Stimulated activated CD8-positive, alpha-beta memory T cell treated with anti-CD3 and anti-CD28 coated beads, Interleukin-4, amount 100 ng/mL, for 4 hours (primary cell): ENCODE measurements at regions not wholly inside any gene's neighbourhood (a gene's known extent, or its start where the extent isn't known, plus 50 kb on each side); places are given as distances from the start of the nearest gene placed in this dataset.
"Not testable (repeated sequence)": the region's sequence is repeated elsewhere in the genome, so short reads cannot be mapped to it uniquely, and the experiment has no call there.

Experiments
- DNase-seq, 2 donors: peaks; one replicate each; pipeline ENCODE4 v3.0.0-alpha.2; 2020; ENCODE audit warnings: low read depth in 2 of 2, low spot score in 1 of 2

DNA sequence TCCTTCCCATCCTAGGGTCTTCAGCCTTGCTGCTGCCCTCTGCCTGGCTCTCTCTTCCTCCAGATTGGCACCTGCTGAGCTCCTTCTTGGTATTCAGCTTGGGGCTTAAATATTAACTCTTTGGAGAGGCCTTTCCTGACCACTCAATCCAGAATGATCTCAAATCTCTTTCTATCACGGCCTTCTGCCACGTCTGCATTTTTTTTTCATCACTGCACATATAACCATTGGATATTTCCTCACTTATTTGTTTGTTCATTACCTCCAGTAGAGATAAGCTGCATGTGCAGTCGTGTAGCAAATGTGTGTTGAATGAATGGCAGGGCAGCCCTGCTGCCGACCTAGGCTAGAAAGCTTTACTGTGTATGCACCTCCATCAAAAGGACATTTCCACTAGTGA is 51.6 kb upstream of the MPP7 start:
- DNase-seq = no peak

DNA sequence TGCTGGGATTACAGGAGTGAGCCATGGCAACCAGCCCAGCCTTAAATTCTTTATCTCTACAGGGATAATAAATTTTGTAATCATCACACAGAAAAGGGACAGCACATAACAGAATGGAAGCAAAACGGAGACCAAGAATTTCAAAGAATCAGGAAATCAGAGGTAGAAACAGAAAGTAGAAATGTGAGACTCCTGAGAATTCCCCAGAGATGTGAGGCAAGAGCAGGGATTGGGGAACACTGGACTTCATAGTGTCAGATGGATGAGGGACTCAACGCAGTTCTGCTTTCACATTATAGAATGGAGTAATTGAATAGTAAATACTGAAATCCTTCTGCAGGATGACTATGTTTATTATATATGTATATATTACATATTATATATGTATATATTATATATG is 52.5 kb upstream of the MPP7 start:
- DNase-seq = no peak

- DNase-seq = no peak
These were observed 56.5 kb upstream of the MPP7 start for GRCh38 chr10:28359334-28359733.

GRCh38 chr10:28360175-28360574 is 57.3 kb upstream of the MPP7 start:
- no peak for DNase-seq

DNA sequence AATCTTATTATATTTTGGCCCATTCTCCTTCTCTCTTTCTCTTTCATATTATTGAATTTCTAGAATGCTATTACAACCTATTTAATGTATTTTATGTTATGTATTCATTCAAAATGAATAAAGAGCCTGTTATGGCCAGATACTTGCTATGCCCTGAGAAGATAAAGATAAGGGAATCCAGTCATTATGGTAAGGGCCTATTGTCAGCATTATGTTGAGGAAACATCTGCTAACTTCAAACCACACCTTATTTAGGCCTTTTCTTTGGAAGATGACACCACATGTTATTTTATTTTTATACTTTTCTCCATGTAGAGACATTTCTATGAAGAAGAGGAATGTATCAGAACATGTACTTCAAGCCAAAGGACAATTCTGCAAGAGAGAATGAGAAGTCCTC is 60.5 kb upstream of the MPP7 start:
- DNase-seq = no peak

DNA sequence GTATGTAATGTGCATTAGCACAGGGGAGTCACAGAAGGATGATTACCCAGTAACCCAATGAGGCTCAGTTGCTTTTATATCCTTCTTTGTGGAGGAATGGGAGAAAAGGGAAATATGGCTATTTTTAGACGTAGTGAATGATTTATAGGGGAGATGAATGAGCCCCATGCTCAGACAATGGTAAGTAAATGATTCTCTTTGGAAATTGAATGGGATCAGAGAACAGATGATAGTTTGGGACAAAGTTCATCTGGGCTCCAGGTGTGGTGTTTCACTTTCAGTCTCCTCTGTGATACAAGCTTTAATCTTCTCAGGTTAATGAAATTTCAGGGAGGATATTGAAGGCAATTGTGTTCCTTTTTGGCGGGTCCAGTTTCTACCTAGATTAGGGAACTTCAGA is 63.0 kb upstream of the MPP7 start:
- DNase-seq = no peak

DNA sequence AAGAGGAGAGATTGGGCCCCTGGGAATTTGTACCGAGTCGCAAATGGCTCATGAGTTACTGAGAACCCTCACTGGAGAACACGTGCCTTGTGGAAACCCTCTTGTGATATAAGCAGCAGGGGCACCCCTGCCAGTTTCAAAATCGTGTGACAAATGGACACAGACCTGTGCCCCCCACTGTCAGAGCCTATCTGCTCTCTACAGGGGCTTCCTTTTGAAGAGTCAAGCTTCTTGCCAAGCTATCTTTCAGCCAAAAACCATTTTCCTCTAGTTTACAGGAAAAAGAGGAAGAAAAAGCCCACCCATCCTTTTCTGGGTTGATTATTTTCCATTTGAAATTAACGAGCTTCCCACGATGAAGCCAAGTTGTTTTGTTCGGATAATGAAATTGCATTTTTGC is 64.1 kb upstream of the MPP7 start:
- no peak for DNase-seq

- no peak for DNase-seq
These were observed 64.5 kb upstream of the MPP7 start for GRCh38 chr10:28367413-28367812.

DNA sequence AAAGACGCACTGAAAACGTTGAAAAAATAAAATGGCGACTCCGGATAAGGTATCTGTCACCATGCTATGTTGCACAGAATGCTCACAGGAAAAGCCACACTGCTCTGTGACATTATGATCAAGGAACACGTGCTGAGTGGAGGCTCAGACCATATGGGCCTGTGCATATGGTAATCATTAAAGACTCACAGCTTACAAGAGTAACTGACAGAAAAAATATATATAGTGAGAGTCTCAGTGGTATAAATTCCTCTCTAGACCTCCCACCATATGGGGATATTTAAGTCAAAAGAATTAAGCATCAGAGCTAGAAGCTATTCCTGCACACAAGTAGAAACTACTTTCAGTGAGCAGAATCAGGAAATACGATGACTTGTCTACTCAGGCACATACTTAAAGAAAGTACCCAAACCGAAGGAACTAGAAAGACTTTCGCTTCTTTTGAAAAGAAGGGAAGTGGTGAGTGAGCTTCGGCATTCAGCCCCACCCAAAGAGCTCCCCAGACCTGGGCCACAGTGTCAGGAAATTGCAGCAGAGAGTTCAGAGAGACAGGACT is 65.1 kb upstream of the MPP7 start:
- peak in 1 of 2 donors; percentile 22 for DNase-seq

GRCh38 chr10:28370107-28370835 is 67.4 kb upstream of the MPP7 start:
- DNase-seq = no peak

DNA sequence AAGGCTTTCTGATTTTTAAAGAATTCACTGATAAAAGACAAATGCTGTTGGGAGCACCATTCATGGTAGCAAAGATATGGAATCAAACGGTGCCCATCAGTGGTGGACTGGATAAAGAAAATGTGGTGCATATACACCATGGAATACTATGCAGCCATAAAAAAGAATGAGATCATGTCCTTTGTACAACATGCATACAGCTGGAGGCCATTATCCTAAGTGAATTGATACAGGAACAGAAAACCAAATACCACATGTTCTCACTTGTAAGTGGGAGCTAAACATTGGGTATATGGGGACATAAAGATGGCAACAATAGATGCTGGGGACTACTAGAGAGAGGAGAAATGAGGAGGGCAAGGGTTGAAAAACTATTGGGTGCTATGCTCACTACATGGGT is 68.8 kb upstream of the MPP7 start:
- DNase-seq = not testable (repeated sequence)

DNA sequence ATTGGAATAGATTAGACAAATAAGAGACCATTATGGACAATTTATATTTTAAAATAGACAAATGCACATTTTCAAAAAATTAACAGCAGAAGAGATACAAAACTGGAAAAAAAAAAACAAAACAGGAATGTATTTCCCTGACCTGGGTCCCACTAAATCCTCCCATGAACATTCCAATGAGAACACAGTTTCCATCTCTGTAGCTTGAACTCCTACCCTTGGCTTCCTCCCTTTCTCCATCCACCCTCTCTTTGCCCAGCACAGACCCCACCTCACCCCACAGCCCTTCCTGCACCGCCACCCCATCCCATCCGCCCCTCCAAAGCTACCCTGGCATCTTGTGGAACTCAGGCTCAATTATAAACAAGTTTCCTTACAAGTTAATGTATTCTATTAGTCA is 71.2 kb upstream of the MPP7 start:
- DNase-seq = no peak

GRCh38 chr10:28375399-28376354 is 72.8 kb upstream of the MPP7 start:
- DNase-seq = no peak

- no peak for DNase-seq
These were observed 76.2 kb upstream of the MPP7 start for GRCh38 chr10:28378986-28379585.

DNA sequence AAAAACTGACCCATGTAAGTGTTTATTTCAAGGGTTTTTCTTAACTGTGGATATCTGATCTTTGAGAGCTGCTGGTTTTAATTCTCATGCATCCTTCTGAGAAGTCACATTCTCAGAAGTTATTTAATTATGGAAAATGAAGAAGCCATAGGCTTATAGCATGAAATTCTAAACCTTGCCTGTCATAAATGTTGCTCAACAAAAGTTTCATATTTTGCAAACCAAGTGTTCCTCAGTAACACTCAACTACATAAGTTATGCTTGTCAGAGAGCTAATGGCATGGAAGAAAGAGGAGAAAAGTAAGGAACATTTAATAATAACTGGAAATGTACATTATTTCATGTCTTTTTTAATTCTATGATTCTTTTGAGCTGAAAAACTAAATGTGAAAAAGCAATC is 78.6 kb upstream of the MPP7 start:
- DNase-seq = no peak

GRCh38 chr10:28381903-28382347 is 79.1 kb upstream of the MPP7 start:
- peak; percentile 63 to 83 for DNase-seq

GRCh38 chr10:28382525-28383269 is 79.8 kb upstream of the MPP7 start:
- no peak for DNase-seq

DNA sequence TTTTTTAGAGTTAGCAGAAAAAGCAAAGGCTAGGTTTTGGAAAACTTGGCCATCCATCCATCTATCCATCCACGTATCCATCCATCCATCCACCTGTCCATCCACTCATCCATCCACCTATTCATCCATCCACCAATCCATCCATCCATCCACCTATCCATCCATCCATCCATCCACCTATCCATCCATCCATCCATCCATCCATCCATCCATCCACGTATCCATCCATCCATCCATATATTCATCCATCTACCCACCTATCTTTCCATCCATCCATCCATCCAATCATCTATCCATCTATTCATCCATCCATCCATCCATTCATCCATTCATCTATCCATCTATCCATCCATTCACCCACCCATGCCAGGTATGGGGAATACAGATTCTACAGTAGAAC is 81.7 kb upstream of the MPP7 start:
- no peak for DNase-seq

DNA sequence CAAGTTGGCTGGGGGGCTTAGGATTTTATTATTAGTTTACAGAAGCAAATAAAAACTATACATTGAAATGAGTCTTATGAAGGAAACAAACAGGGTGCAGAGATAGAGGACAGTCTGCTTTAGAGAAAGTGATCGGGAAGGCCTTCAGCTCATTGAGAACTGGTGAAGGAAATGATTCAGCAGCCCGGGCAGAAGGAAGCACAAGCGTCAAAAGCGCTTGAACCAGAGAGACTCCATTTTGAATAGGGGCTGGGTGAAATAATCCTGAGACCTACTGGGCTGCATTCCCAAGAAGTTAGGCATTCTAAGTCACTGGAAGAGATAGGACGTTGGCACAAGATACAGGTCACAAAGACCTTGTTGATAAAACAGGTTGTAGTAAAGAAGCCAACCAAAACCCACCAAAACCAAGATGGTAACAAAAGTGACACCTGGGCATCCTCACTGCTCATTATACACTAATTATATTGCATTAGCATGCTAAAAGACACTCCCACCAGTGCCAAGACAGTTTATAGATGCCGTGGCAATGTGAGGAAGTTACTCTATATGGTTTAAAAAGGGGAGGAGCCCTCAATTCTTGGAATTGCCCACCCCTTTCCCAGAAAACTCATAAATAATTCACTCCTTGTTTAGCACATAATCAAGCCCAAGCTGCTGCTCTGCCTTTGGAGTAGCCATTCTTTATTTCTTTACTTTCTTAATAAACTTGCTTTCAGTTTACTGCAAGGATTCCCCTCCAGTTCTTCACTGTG is 83.1 kb upstream of the MPP7 start:
- DNase-seq = no peak

GRCh38 chr10:28386503-28386868 is 83.6 kb upstream of the MPP7 start:
- DNase-seq = no peak
